GM12878 (cell line): ENCODE measurements at regions not wholly inside any gene's neighbourhood (a gene's known extent, or its start where the extent isn't known, plus 50 kb on each side); places are given as distances from the start of the nearest gene placed in this dataset.

Experiments used
- BCL3 ChIP-seq: IDR thresholded peaks from 2 replicates; pipeline ENCODE4 v1.6.1; 2011; ENCODE audit warnings: borderline replicate concordance, low read depth, mild to moderate bottlenecking, moderate library complexity, low read length; ENCODE audit not compliant: insufficient read depth, poor library complexity, severe bottlenecking
- BRCA1 ChIP-seq: IDR thresholded peaks from 2 replicates; pipeline ENCODE4 v1.6.1; 2011; ENCODE audit warnings: low read depth, low read length, improper control_type of control experiment
- CHD2 ChIP-seq: IDR thresholded peaks from 2 replicates; pipeline ENCODE4 v1.6.1; 2011; ENCODE audit warnings: low read depth, low read length, improper control_type of control experiment, borderline replicate concordance
- CREB1 ChIP-seq: IDR thresholded peaks from 2 replicates; pipeline ENCODE4 v1.6.1; 2012; ENCODE audit warnings: low read depth, mild to moderate bottlenecking, inconsistent platforms
- CTCF ChIP-seq, 3 experiments: IDR thresholded peaks in 2 of 3; conservative IDR thresholded peaks in 1 of 3; 2 replicates each; pipeline ENCODE4 v1.5.1; 2011; ENCODE audit warnings: low read depth in 3 of 3, low read length in 3 of 3, mild to moderate bottlenecking in 3 of 3, control low read depth in 2 of 3, moderate library complexity in 2 of 3, inconsistent platforms in 1 of 3, mixed read lengths in 1 of 3; ENCODE audit not compliant: control insufficient read depth in 2 of 3, insufficient read depth in 1 of 3; ENCODE audit errors: extremely low read depth in 1 of 3
- E2F4 ChIP-seq: IDR thresholded peaks from 2 replicates; pipeline ENCODE4 v1.6.1; 2012; ENCODE audit warnings: low read depth, low read length, improper control_type of control experiment
- E2F8 ChIP-seq: fragments of 450-650 bp; IDR thresholded peaks from 2 replicates; pipeline ENCODE4 v1.6.1; 2018; ENCODE audit warnings: mild to moderate bottlenecking, low read depth, moderate library complexity; ENCODE audit not compliant: partially characterized antibody
- FOXM1 ChIP-seq: IDR thresholded peaks from 2 replicates; pipeline ENCODE4 v1.6.1; 2012; ENCODE audit warnings: low read depth, mild to moderate bottlenecking, inconsistent platforms, low read length, moderate library complexity
- MYC ChIP-seq: IDR thresholded peaks from 2 replicates; pipeline ENCODE4 v1.6.1; 2011; ENCODE audit warnings: mild to moderate bottlenecking, low read length, moderate library complexity, inconsistent platforms; ENCODE audit not compliant: insufficient read depth, insufficient replicate concordance, insufficient read length, severe bottlenecking
- POLR2A ChIP-seq: IDR thresholded peaks from 2 replicates; pipeline ENCODE4 v1.6.1; 2011; ENCODE audit warnings: low read depth, mild to moderate bottlenecking, low read length
- REST ChIP-seq: IDR thresholded peaks from 2 replicates; pipeline ENCODE4 v1.6.1; 2012; ENCODE audit warnings: mild to moderate bottlenecking, low read depth, low read length
- SMC3 ChIP-seq: IDR thresholded peaks from 2 replicates; pipeline ENCODE4 v1.6.1; 2011; ENCODE audit warnings: low read length, improper control_type of control experiment, borderline replicate concordance

GRCh38 chr16:65521633-65522328, 399.9 kb upstream of the CDH11 start:
- TF ChIP-seq E2F4 (no peak), REST (no peak), FOXM1 (no peak), CREB1 (no peak), CTCF (IDR thresholded peaks at IDR 0.05 in 2 of 3, conservative IDR thresholded peaks at IDR 0.05 in 1 of 3; ENCODE audit: control insufficient read depth in 2 of 3, extremely low read depth in 1 of 3, insufficient read depth in 1 of 3, low read depth in 3 of 3, low read length in 3 of 3) (no peak), E2F8 (no peak), POLR2A (no peak), CHD2 (no peak), BRCA1 (no peak), SMC3 (no peak), MYC (no peak), BCL3 (no peak)
